ENCODE measurements at regions not wholly inside any gene's neighbourhood (a gene's known extent, or its start where the extent isn't known, plus 50 kb on each side); places are given as distances from the start of the nearest gene placed in this dataset.

DNA sequence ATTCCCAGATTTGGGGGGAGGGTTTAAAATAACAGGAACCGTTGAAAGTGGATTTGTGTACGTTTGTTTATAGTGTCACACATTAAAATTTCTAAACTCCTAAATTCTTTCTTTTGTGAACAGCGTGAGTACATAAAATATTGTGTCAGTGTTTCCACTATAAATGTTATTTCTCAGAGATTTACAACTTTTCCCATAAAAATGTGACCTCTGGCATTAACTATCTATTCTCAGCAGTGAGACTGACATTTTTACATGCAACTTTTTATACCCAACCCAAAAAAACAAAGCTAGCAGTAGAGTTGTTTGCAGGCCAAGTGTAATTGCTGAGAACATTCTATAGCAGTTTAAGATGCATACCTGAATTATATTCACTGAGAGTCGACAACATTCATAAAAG lies 757.0 kb upstream of the ADAMTS16 start:
- Histone ChIP-seq H3K9me2 (ENCODE audit: insufficient read depth, low read length) (no peaks in the 10 kb centered on the region), H4K20me1 (ENCODE audit: insufficient read depth, low read length) (no peaks in the 10 kb centered on the region), H3K4me2 (ENCODE audit: low read length) (no peak overlapping the region), H3K27ac (ENCODE audit: low read depth, low read length, poor library complexity, severe bottlenecking) (no peak overlapping the region), H3K9me3 (ENCODE audit: low read length) (no peaks in the 10 kb centered on the region), H2AFZ (ENCODE audit: low read length) (no peak overlapping the region), H3K79me2 (ENCODE audit: insufficient read depth, low read depth, low read length) (no peaks in the 10 kb centered on the region), H3K36me3 (ENCODE audit: insufficient read depth, low read length) (no peaks in the 10 kb centered on the region), H3K4me1 (ENCODE audit: insufficient read depth, low read length, poor library complexity, severe bottlenecking) (no peaks in the 10 kb centered on the region), H3K4me3 (ENCODE audit: low read depth, low read length, poor library complexity, severe bottlenecking) (no peak overlapping the region)
- POLR2A ChIA-PET, result no interaction called here
- intact Hi-C loops (cut with micrococcal nuclease; ENCODE audit: unreplicated experiment), result no loop called here
- CTCF ChIA-PET (ENCODE audit: unreplicated experiment), result no interaction called here
- no peak for DNase-seq (ENCODE audit: low spot score)
- no TSS peak for BruUV-seq (replicated peaks)
- TF ChIP-seq, protein P1, sequence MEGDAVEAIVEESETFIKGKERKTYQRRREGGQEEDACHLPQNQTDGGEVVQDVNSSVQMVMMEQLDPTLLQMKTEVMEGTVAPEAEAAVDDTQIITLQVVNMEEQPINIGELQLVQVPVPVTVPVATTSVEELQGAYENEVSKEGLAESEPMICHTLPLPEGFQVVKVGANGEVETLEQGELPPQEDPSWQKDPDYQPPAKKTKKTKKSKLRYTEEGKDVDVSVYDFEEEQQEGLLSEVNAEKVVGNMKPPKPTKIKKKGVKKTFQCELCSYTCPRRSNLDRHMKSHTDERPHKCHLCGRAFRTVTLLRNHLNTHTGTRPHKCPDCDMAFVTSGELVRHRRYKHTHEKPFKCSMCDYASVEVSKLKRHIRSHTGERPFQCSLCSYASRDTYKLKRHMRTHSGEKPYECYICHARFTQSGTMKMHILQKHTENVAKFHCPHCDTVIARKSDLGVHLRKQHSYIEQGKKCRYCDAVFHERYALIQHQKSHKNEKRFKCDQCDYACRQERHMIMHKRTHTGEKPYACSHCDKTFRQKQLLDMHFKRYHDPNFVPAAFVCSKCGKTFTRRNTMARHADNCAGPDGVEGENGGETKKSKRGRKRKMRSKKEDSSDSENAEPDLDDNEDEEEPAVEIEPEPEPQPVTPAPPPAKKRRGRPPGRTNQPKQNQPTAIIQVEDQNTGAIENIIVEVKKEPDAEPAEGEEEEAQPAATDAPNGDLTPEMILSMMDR (conservative IDR thresholded peaks at IDR 0.05; ENCODE audit: low read length), result no peak
- TF ChIP-seq EZH2phosphoT487 (IDR thresholded peaks at IDR 0.05; ENCODE audit: borderline replicate concordance, low read depth, low read length), result no peak

GRCh38 chr5:4383518-4384198 lies 756.5 kb upstream of the ADAMTS16 start:
- Histone ChIP-seq H3K9me2 (ENCODE audit: insufficient read depth, low read length) (no peaks in the 10 kb centered on the region), H3K79me2 (ENCODE audit: insufficient read depth, low read depth, low read length) (no peaks in the 10 kb centered on the region), H3K4me1 (ENCODE audit: insufficient read depth, low read length, poor library complexity, severe bottlenecking) (no peaks in the 10 kb centered on the region), H3K4me3 (ENCODE audit: low read depth, low read length, poor library complexity, severe bottlenecking) (no peak overlapping the region), H3K36me3 (ENCODE audit: insufficient read depth, low read length) (no peaks in the 10 kb centered on the region), H3K4me2 (ENCODE audit: low read length) (no peak overlapping the region), H3K27ac (ENCODE audit: low read depth, low read length, poor library complexity, severe bottlenecking) (no peak overlapping the region), H4K20me1 (ENCODE audit: insufficient read depth, low read length) (no peaks in the 10 kb centered on the region), H3K9me3 (ENCODE audit: low read length) (no peaks in the 10 kb centered on the region), H2AFZ (ENCODE audit: low read length) (no peak overlapping the region)
- BruUV-seq (replicated peaks), result no TSS peak
- intact Hi-C loops (cut with micrococcal nuclease; ENCODE audit: unreplicated experiment), result no loop called here
- ChIA-PET POLR2A (no interaction called here), CTCF (ENCODE audit: unreplicated experiment) (no interaction called here)
- DNase-seq (ENCODE audit: low spot score), result no peak
- TF ChIP-seq, protein P1 (conservative IDR thresholded peaks at IDR 0.05; ENCODE audit: low read length), result no peak
- TF ChIP-seq EZH2phosphoT487 (IDR thresholded peaks at IDR 0.05; ENCODE audit: borderline replicate concordance, low read depth, low read length), result no peak

DNA sequence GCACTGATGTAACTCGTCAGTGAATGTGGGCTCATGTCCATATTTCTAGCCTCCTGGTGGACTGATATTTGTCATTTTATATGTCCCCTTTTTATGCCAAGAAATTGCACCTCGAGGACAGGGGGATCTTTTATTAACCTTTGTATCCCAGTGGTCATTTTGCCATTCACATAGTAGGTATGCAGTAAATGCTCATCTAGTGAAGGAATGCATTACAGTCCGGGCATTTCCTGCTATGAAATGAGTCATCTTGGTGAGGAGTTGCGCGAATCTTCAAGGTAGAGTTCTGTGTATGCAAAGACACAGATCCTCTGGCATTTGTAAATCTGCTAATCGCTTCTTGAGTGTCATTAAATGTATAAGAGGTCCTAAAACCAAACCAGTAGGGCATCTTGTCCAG lies 755.5 kb upstream of the ADAMTS16 start:
- H3K27ac ChIP-seq (ENCODE audit: low read depth, low read length, poor library complexity, severe bottlenecking), result no peak overlapping the region
- H4K20me1 ChIP-seq (ENCODE audit: insufficient read depth, low read length), result no peaks in the 10 kb centered on the region
- no peak overlapping the region for H3K4me2 ChIP-seq (ENCODE audit: low read length)
- BruUV-seq (replicated peaks), result no TSS peak
- H3K9me2 ChIP-seq (ENCODE audit: insufficient read depth, low read length), result no peaks in the 10 kb centered on the region
- POLR2A ChIA-PET, result no interaction called here
- CTCF ChIA-PET (ENCODE audit: unreplicated experiment), result no interaction called here
- H3K36me3 ChIP-seq (ENCODE audit: insufficient read depth, low read length), result no peaks in the 10 kb centered on the region
- intact Hi-C loops (cut with micrococcal nuclease; ENCODE audit: unreplicated experiment), result no loop called here
- H3K4me3 ChIP-seq (ENCODE audit: low read depth, low read length, poor library complexity, severe bottlenecking), result no peak overlapping the region
- no peaks in the 10 kb centered on the region for H3K4me1 ChIP-seq (ENCODE audit: insufficient read depth, low read length, poor library complexity, severe bottlenecking)
- H3K79me2 ChIP-seq (ENCODE audit: insufficient read depth, low read depth, low read length), result no peaks in the 10 kb centered on the region
- no peak for TF ChIP-seq EZH2phosphoT487 (IDR thresholded peaks at IDR 0.05; ENCODE audit: borderline replicate concordance, low read depth, low read length)
- TF ChIP-seq, protein P1 (conservative IDR thresholded peaks at IDR 0.05; ENCODE audit: low read length), result no peak
- no peaks in the 10 kb centered on the region for H3K9me3 ChIP-seq (ENCODE audit: low read length)
- H2AFZ ChIP-seq (ENCODE audit: low read length), result no peak overlapping the region
- DNase-seq (ENCODE audit: low spot score), result no peak

All from OCI-LY7 (cell line).